GM12878 (cell line): ENCODE measurements at regions not wholly inside any gene's neighbourhood (a gene's known extent, or its start where the extent isn't known, plus 50 kb on each side); places are given as distances from the start of the nearest gene placed in this dataset.

Experiments
- ATAC-seq: fragments of 200-7000 bp; cut with Tn5 transposase; 3 replicates; pipeline ENCODE4 v1.9.1; 2020; ENCODE audit warnings: mild to moderate bottlenecking, moderate library complexity
- BruUV-seq: library from RNA; stranded (reverse); fragments of 400-500 nt; replicated peaks from 2 replicates; lab custom pipeline; 2021; lab: Mats Ljungman, UMichigan
- CTCF ChIA-PET: fragments of 300-600 bp; sonication (Branson Sonifier 250); formaldehyde crosslinking; extraction: SDS; loops from one replicate; lab custom pipeline; 2021; ENCODE audit warnings: inconsistent platforms; lab: Yijun Ruan, JAX
- POLR2A ChIA-PET: fragments of 350-600 bp; formaldehyde crosslinking; extraction: SDS; loops from one replicate; lab custom pipeline; 2021; ENCODE audit warnings: inconsistent platforms; lab: Charles Lee
- RAD21 ChIA-PET: fragments of 300-600 bp; sonication (Branson Sonifier 250); formaldehyde crosslinking; loops from one replicate; lab custom pipeline; 2023; ENCODE audit warnings: antibody characterized with exemption; ENCODE audit not compliant: unreplicated experiment; lab: Charles Lee
- SMC1A ChIA-PET: fragments of 300-600 bp; sonication (Branson Sonifier 250); formaldehyde crosslinking; loops from one replicate; lab custom pipeline; 2023; ENCODE audit not compliant: unreplicated experiment, uncharacterized antibody; lab: Charles Lee
- DNase-seq: peaks from one replicate; pipeline ENCODE4 v3.0.0-alpha.2; 2011; ENCODE audit warnings: low read depth, low spot score
- FAIRE-seq: peaks from 3 replicates; lab custom pipeline; 2011; peaks lifted over from hg19 to GRCh38; lab: Jason Lieb, UNC
- H2AFZ ChIP-seq: 2 replicates; pipeline ENCODE4 v1.6.0; 2011; ENCODE audit warnings: low read depth, low read length, control low read depth; ENCODE audit not compliant: control insufficient read depth
- H3K27ac ChIP-seq: 2 replicates; pipeline ENCODE4 v1.5.1; 2011; ENCODE audit warnings: control low read depth; ENCODE audit not compliant: control insufficient read depth, insufficient read depth
- H3K27me3 ChIP-seq, 2 experiments: replicated peaks in 1 of 2; 2 replicates each; pipeline versions ENCODE4 v1.6.0 to v1.6.1; 2011; ENCODE audit warnings: low read length in 1 of 2; ENCODE audit not compliant: control insufficient read depth in 2 of 2, insufficient read depth in 2 of 2
- H3K36me3 ChIP-seq, 2 experiments: 2 replicates each; pipeline ENCODE4 v1.5.1; 2011; ENCODE audit warnings: low read length in 1 of 2; ENCODE audit not compliant: control insufficient read depth in 2 of 2, insufficient read depth in 2 of 2
- H3K4me1 ChIP-seq: 2 replicates; pipeline ENCODE4 v1.6.1; 2011; ENCODE audit warnings: mild to moderate bottlenecking, low read length, moderate library complexity, mixed read lengths; ENCODE audit not compliant: control insufficient read depth, insufficient read depth
- H3K4me2 ChIP-seq: 2 replicates; pipeline ENCODE4 v1.6.0; 2011; ENCODE audit warnings: control low read depth; ENCODE audit not compliant: control insufficient read depth, insufficient read depth
- H3K4me3 ChIP-seq: fragments of 200-600 bp; sonication (generic); 2 replicates; pipeline ENCODE4 v1.5.1; 2016
- H3K79me2 ChIP-seq: 2 replicates; pipeline ENCODE4 v1.6.0; 2011; ENCODE audit warnings: low read length; ENCODE audit not compliant: control insufficient read depth, insufficient read depth
- H3K9ac ChIP-seq: 2 replicates; pipeline ENCODE4 v1.8.0; 2011; ENCODE audit warnings: low read length, control low read depth, mixed read lengths; ENCODE audit not compliant: control insufficient read depth, insufficient read depth
- H3K9me3 ChIP-seq: replicated peaks from 3 replicates; pipeline ENCODE4 v1.5.1; 2011; ENCODE audit warnings: mild to moderate bottlenecking, low read length; ENCODE audit not compliant: control insufficient read depth, insufficient read depth
- H4K20me1 ChIP-seq: 2 replicates; pipeline ENCODE4 v1.6.0; 2011; ENCODE audit not compliant: control insufficient read depth, insufficient read depth
- EED ChIP-seq: sonication (generic); IDR thresholded peaks from 2 replicates; pipeline ENCODE4 v1.6.1; 2016; ENCODE audit warnings: antibody characterized with exemption, low read depth
- KDM1A ChIP-seq: fragments of 200-600 bp; sonication (generic); IDR thresholded peaks from 2 replicates; pipeline ENCODE4 v1.6.1; 2016; ENCODE audit warnings: borderline replicate concordance
- NR2C2 ChIP-seq: IDR thresholded peaks from 2 replicates; pipeline ENCODE4 v1.6.1; 2011; ENCODE audit warnings: borderline replicate concordance, low read depth; ENCODE audit not compliant: control insufficient read depth, insufficient read length
- SMARCA5 ChIP-seq: fragments of 450-650 bp; IDR thresholded peaks from 2 replicates; pipeline ENCODE4 v1.6.1; 2017; ENCODE audit warnings: mild to moderate bottlenecking
- SPI1 ChIP-seq: IDR thresholded peaks from 2 replicates; pipeline ENCODE4 v1.6.1; 2011; ENCODE audit warnings: low read depth, mild to moderate bottlenecking, low read length, moderate library complexity, borderline replicate concordance; ENCODE audit not compliant: insufficient read depth
- TAF1 ChIP-seq: IDR thresholded peaks from 2 replicates; pipeline ENCODE4 v1.6.1; 2011; ENCODE audit warnings: mild to moderate bottlenecking, low read depth, low read length, borderline replicate concordance
- ZBED1 ChIP-seq: IDR thresholded peaks from 2 replicates; pipeline ENCODE4 v1.6.1; 2016; ENCODE audit warnings: borderline replicate concordance
- WGBS: methylation state at CpG from one replicate; pipeline ENCODE4 v1.1.6; 2016; ENCODE audit warnings: low lambda C conversion rate; ENCODE audit not compliant: insufficient replicate concordance, insufficient coverage; ENCODE audit errors: missing lambda C conversion rate; 5-methylcytosine and 5-hydroxymethylcytosine counted together
- in situ Hi-C: fragments of 300-500 bp; cut with MboI; formaldehyde crosslinking; loops from 9 replicates; pipeline ENCODE4 v1.14.3; 2018; ENCODE audit warnings: mixed read lengths
- intact Hi-C: fragments of 100-400 bp; cut with micrococcal nuclease; formaldehyde crosslinking; loops from one replicate; pipeline ENCODE4 v1.14.2; 2022; ENCODE audit not compliant: unreplicated experiment
- TF ChIP-seq, protein P1 (sequence below): IDR thresholded peaks from 2 replicates; pipeline ENCODE4 v1.6.1; 2011; ENCODE audit warnings: borderline replicate concordance, low read depth, mild to moderate bottlenecking, moderate library complexity, low read length; ENCODE audit not compliant: insufficient read depth, poor library complexity, severe bottlenecking
- TF ChIP-seq, protein P2 (sequence below): fragments of 450-650 bp; IDR thresholded peaks from 2 replicates; pipeline ENCODE4 v1.6.1; 2018; ENCODE audit warnings: mild to moderate bottlenecking, low read depth, moderate library complexity; ENCODE audit not compliant: partially characterized antibody
- TF ChIP-seq, protein P3 (sequence below): IDR thresholded peaks from 2 replicates; pipeline ENCODE4 v1.6.1; 2012; ENCODE audit warnings: mild to moderate bottlenecking, low read depth, low read length
- TF ChIP-seq, protein P4 (sequence below): IDR thresholded peaks from 2 replicates; pipeline ENCODE4 v1.6.1; 2012; ENCODE audit warnings: low read depth, low read length, improper control_type of control experiment

DNA sequence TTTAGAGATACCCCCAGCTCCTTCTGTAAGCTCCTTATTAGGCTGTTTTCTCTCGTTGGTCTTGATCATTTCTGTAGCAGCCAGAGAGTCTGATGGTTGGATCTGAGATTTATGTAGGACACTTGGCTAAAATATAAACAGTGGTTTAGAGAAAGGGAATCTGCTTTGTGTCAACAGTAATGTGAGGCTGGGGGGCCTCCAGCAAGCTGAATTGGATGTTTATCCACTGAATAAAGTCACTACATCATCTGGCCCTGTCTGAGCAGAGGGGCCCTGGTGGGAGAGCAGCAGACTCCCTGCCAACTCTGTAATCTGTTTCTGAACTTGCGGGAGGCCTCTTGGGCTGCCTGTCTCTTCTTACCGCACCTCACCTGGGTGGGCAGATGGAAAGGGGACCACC, 328.5 kb upstream of the PLET1 start:
- ChIA-PET SMC1A (interaction anchor here (0.8 to 7.5 kb wide), 36 partner anchors 9 to 704 kb away, joined by 3 to 77 read pairs (median 6); no protein-coding TSS in a partner anchor), CTCF (interaction anchor here (0.6 to 8.5 kb wide), 37 partner anchors 8 to 701 kb away, joined by 3 to 116 read pairs (median 5); no protein-coding TSS in a partner anchor), RAD21 (interaction anchor here (1.2 to 3.4 kb wide), 14 partner anchors 26 to 701 kb away, joined by 3 to 53 read pairs (median 6); no protein-coding TSS in a partner anchor), POLR2A (no interaction called here)
- Histone ChIP-seq H3K4me3 (no peak overlapping the region), H3K4me1 (peaks cover 11% of the 10 kb centered on the region), H2AFZ (no peak overlapping the region), H3K36me3 (no peaks in the 10 kb centered on the region), H4K20me1 (no peaks in the 10 kb centered on the region), H3K27ac (no peak overlapping the region), H3K79me2 (no peaks in the 10 kb centered on the region)
- FAIRE-seq, result no peak
- in situ Hi-C loops, result loop anchor here (5.0 kb wide), 2 partner anchors 203 to 703 kb away; no protein-coding TSS in a partner anchor
- BruUV-seq, result no TSS peak
- 51% methylated on average over 3 of the region's 3 CpGs for WGBS
- TF ChIP-seq SMARCA5 (no peak), ZBED1 (no peak), TAF1 (no peak), EED (no peak), NR2C2 (no peak), KDM1A (no peak), SPI1 (no peak)
- TF ChIP-seq, protein P1, sequence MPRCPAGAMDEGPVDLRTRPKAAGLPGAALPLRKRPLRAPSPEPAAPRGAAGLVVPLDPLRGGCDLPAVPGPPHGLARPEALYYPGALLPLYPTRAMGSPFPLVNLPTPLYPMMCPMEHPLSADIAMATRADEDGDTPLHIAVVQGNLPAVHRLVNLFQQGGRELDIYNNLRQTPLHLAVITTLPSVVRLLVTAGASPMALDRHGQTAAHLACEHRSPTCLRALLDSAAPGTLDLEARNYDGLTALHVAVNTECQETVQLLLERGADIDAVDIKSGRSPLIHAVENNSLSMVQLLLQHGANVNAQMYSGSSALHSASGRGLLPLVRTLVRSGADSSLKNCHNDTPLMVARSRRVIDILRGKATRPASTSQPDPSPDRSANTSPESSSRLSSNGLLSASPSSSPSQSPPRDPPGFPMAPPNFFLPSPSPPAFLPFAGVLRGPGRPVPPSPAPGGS, result no peak
- TF ChIP-seq, protein P2, sequence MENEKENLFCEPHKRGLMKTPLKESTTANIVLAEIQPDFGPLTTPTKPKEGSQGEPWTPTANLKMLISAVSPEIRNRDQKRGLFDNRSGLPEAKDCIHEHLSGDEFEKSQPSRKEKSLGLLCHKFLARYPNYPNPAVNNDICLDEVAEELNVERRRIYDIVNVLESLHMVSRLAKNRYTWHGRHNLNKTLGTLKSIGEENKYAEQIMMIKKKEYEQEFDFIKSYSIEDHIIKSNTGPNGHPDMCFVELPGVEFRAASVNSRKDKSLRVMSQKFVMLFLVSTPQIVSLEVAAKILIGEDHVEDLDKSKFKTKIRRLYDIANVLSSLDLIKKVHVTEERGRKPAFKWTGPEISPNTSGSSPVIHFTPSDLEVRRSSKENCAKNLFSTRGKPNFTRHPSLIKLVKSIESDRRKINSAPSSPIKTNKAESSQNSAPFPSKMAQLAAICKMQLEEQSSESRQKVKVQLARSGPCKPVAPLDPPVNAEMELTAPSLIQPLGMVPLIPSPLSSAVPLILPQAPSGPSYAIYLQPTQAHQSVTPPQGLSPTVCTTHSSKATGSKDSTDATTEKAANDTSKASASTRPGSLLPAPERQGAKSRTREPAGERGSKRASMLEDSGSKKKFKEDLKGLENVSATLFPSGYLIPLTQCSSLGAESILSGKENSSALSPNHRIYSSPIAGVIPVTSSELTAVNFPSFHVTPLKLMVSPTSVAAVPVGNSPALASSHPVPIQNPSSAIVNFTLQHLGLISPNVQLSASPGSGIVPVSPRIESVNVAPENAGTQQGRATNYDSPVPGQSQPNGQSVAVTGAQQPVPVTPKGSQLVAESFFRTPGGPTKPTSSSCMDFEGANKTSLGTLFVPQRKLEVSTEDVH, result no peak
- TF ChIP-seq, protein P3, sequence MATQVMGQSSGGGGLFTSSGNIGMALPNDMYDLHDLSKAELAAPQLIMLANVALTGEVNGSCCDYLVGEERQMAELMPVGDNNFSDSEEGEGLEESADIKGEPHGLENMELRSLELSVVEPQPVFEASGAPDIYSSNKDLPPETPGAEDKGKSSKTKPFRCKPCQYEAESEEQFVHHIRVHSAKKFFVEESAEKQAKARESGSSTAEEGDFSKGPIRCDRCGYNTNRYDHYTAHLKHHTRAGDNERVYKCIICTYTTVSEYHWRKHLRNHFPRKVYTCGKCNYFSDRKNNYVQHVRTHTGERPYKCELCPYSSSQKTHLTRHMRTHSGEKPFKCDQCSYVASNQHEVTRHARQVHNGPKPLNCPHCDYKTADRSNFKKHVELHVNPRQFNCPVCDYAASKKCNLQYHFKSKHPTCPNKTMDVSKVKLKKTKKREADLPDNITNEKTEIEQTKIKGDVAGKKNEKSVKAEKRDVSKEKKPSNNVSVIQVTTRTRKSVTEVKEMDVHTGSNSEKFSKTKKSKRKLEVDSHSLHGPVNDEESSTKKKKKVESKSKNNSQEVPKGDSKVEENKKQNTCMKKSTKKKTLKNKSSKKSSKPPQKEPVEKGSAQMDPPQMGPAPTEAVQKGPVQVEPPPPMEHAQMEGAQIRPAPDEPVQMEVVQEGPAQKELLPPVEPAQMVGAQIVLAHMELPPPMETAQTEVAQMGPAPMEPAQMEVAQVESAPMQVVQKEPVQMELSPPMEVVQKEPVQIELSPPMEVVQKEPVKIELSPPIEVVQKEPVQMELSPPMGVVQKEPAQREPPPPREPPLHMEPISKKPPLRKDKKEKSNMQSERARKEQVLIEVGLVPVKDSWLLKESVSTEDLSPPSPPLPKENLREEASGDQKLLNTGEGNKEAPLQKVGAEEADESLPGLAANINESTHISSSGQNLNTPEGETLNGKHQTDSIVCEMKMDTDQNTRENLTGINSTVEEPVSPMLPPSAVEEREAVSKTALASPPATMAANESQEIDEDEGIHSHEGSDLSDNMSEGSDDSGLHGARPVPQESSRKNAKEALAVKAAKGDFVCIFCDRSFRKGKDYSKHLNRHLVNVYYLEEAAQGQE, result no peak
- TF ChIP-seq, protein P4, sequence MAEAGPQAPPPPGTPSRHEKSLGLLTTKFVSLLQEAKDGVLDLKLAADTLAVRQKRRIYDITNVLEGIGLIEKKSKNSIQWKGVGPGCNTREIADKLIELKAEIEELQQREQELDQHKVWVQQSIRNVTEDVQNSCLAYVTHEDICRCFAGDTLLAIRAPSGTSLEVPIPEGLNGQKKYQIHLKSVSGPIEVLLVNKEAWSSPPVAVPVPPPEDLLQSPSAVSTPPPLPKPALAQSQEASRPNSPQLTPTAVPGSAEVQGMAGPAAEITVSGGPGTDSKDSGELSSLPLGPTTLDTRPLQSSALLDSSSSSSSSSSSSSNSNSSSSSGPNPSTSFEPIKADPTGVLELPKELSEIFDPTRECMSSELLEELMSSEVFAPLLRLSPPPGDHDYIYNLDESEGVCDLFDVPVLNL, result no peak
- TF ChIP-seq, all 136 proteins: peak for 0
- DNase-seq (no peak), ATAC-seq (no peak)
- H3K4me2 ChIP-seq, result no peak overlapping the region
- no peaks in the 10 kb centered on the region; a peak in 1 of 4 replicates for H3K27me3 ChIP-seq
- no peak overlapping the region for H3K9ac ChIP-seq
- H3K9me3 ChIP-seq, result no peaks in the 10 kb centered on the region
- intact Hi-C loops, result loop anchor here (2.0 kb wide), 1 partner anchor 526 kb away; no protein-coding TSS in a partner anchor
